ENCODE measurements at regions not wholly inside any gene's neighbourhood (a gene's known extent, or its start where the extent isn't known, plus 50 kb on each side); places are given as distances from the start of the nearest gene placed in this dataset.
A peak's percentile ranks its signal among the peaks of the same experiment; 100 is the strongest.

DNA sequence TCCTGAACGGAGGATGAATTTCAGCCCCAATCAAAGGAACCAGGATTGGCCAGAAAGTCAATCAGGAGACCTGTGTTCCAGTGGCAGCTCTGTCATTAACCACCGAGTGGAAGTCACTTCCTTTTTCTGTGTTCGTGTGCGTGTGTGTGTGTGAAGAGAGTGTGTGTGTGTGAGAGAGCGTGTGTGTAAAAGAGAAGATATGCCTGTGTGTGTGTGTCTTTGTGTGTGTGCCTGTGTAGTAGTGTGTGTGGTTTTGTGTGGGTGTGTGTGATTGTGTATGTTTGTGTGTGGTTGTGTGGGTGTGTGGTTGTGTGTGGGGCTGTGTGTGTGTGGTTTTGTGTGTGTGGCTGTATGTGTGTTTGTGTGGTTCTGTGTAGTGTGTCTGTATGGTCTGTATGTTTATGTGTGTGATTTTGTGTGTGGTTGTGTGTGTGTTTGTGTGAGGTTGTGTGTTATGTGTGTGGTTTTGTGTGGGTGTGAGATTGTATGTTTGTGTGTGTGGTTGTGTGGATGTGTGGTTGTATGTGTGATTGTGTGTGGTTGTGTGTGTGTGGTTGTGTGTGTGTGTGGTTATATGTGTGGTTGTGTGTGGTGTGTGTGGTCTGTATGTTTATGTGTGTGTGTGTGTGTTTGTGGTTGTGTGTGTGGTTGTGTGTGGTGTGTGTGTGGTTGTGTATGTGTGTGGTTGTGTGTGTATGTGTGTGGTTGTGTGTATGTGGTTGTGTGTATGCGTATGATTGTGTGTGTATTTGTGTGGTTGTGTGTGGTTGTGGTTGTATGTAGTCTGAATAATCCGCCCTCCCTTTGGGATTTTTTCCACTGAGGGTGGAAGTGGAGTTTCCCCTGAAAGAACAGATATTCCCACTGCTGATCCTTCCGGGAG is 314.4 kb downstream of the SHQ1 start:
- in situ Hi-C loops (cut with MboI; ENCODE audit: low sequenced_read_pairs) = no loop called here
- DNase-seq = no peak

More for the DNA sequence above, 314.4 kb downstream of the SHQ1 start:
- H3K9me3 ChIP-seq (ENCODE audit: control insufficient read depth, insufficient read depth, low read length) = no peaks in the 10 kb centered on the region
- no peak overlapping the region for H2AFZ ChIP-seq (replicated peaks; ENCODE audit: low read length, poor library complexity)
- no peaks in the 10 kb centered on the region for H3K36me3 ChIP-seq (ENCODE audit: control insufficient read depth, insufficient read depth, low read length)
- H2BK15ac ChIP-seq (ENCODE audit: low read depth, low read length) = no peak overlapping the region
- no peak for TF ChIP-seq SMC3 (IDR thresholded peaks at IDR 0.05; ENCODE audit: low read depth, low read length)
- no peak for TF ChIP-seq NFE2L2 (IDR thresholded peaks at IDR 0.05; ENCODE audit: low read depth, low read length)
- no peak for TF ChIP-seq FOS (IDR thresholded peaks at IDR 0.05; ENCODE audit: low read depth, low read length)
- TF ChIP-seq CHD1 (IDR thresholded peaks at IDR 0.05; ENCODE audit: low read depth, low read length) = no peak
- TF ChIP-seq BHLHE40 (IDR thresholded peaks at IDR 0.05; ENCODE audit: low read depth, low read length) = no peak
- TF ChIP-seq CTCF (conservative IDR thresholded peaks at IDR 0.05; ENCODE audit: low read depth, low read length) = no peak
- no peak overlapping the region for H3K18ac ChIP-seq (ENCODE audit: low read depth, low read length)
- no peak overlapping the region for H3K4ac ChIP-seq (ENCODE audit: low read depth, low read length)
- H2AK5ac ChIP-seq (ENCODE audit: low read depth, low read length) = no peak overlapping the region
- H3K27ac ChIP-seq (ENCODE audit: insufficient read depth, low read length) = no peak overlapping the region
- H4K5ac ChIP-seq (ENCODE audit: low read depth, low read length) = no peak overlapping the region
- no peak overlapping the region for H3K56ac ChIP-seq (ENCODE audit: extremely low read depth, insufficient read depth, low read length)
- H2BK120ac ChIP-seq (ENCODE audit: low read depth, low read length) = no peak overlapping the region
- peaks cover 32% of the 10 kb centered on the region for H3K27me3 ChIP-seq (ENCODE audit: control insufficient read depth, insufficient read depth, low read length)
- H3K9me1 ChIP-seq (ENCODE audit: insufficient read depth, low read length) = no peaks in the 10 kb centered on the region
- ChIA-PET POLR2A (ENCODE audit: unreplicated experiment) (no interaction called here), CTCF (no interaction called here)
- peak overlapping the region; percentile 91 for H2BK5ac ChIP-seq (ENCODE audit: low read depth, low read length, poor library complexity, severe bottlenecking)
- dilution Hi-C loops (cut with HindIII; ENCODE audit: low sequenced_read_pairs, unreplicated experiment) = no loop called here
- no peaks in the 10 kb centered on the region for H4K20me1 ChIP-seq (ENCODE audit: insufficient read depth, low read length)
- H3K4me1 ChIP-seq (ENCODE audit: control insufficient read depth, insufficient read depth, low read length) = no peaks in the 10 kb centered on the region
- H3K23ac ChIP-seq (ENCODE audit: low read depth, low read length) = no peak overlapping the region
- no peak overlapping the region for H2BK20ac ChIP-seq (ENCODE audit: low read depth, low read length)
- no peak overlapping the region for H2AK9ac ChIP-seq (replicated peaks; ENCODE audit: low read depth, low read length, poor library complexity)
- no peak overlapping the region for H3K14ac ChIP-seq (replicated peaks; ENCODE audit: low read depth, low read length)
- no peak overlapping the region for H4K8ac ChIP-seq (ENCODE audit: low read depth in 2 of 2, low read length in 2 of 2)
- H3K79me1 ChIP-seq (ENCODE audit: low read depth in 1 of 2, low read length in 2 of 2) = no peaks in the 10 kb centered on the region
- H3K4me2 ChIP-seq (ENCODE audit: low read depth, low read length) = no peak overlapping the region
- intact Hi-C loops (cut with micrococcal nuclease) = no loop called here
- H3K9ac ChIP-seq (ENCODE audit: low read depth, low read length) = no peak overlapping the region
- 95% methylated on average over 2 of the region's 8 CpGs; no CpG with 5 or more reads in 1 of the 2 experiments for WGBS, 2 experiments (ENCODE audit: extremely low coverage in 2 of 2, insufficient read length in 1 of 2)
- H3K4me3 ChIP-seq (ENCODE audit: insufficient read depth, low read depth, low read length) = no peak overlapping the region
- no peak for ATAC-seq (ENCODE audit: low read depth)
- no peak overlapping the region for H4K91ac ChIP-seq (ENCODE audit: insufficient read depth, low read depth, low read length)
- no TSS peak for BruUV-seq (replicated peaks)

Data from IMR-90 (cell line).